HG03280 (cell line): ENCODE measurements at regions not wholly inside any gene's neighbourhood (a gene's known extent, or its start where the extent isn't known, plus 50 kb on each side); places are given as distances from the start of the nearest gene placed in this dataset.

Experiments
- ATAC-seq: cut with Tn5 transposase; IDR thresholded peaks from one replicate; pipeline ENCODE4 v1.9.1; 2021; ENCODE audit warnings: mild to moderate bottlenecking, moderate library complexity; ENCODE audit not compliant: unreplicated experiment

- no peak for ATAC-seq
These were observed 181.7 kb upstream of the SLC30A5 start for GRCh38 chr5:68911840-68912690.

GRCh38 chr5:68915079-68915478, 178.7 kb upstream of the SLC30A5 start:
- no peak for ATAC-seq

GRCh38 chr5:68918306-68918705, 175.5 kb upstream of the SLC30A5 start:
- ATAC-seq, result no peak

GRCh38 chr5:68919988-68920490, 173.8 kb upstream of the SLC30A5 start:
- no peak for ATAC-seq

GRCh38 chr5:68920888-68921287, 172.9 kb upstream of the SLC30A5 start:
- no peak for ATAC-seq

- ATAC-seq, result no peak
These were observed 171.4 kb upstream of the SLC30A5 start for GRCh38 chr5:68922172-68922987.

- ATAC-seq, result no peak
These were observed 169.2 kb upstream of the SLC30A5 start for GRCh38 chr5:68924481-68925145.

- no peak for ATAC-seq
These were observed 165.1 kb upstream of the SLC30A5 start for GRCh38 chr5:68928617-68929302.

GRCh38 chr5:68930139-68930538, 163.7 kb upstream of the SLC30A5 start:
- no peak for ATAC-seq

- ATAC-seq, result no peak
These were observed 160.9 kb upstream of the SLC30A5 start for GRCh38 chr5:68932830-68933434.

- no peak for ATAC-seq
These were observed 151.6 kb upstream of the SLC30A5 start for GRCh38 chr5:68942169-68942568.

- ATAC-seq, result no peak
These were observed 147.1 kb upstream of the SLC30A5 start for GRCh38 chr5:68946728-68947127.

GRCh38 chr5:68947986-68948385, 145.8 kb upstream of the SLC30A5 start:
- ATAC-seq, result no peak

GRCh38 chr5:68949256-68949655, 144.6 kb upstream of the SLC30A5 start:
- ATAC-seq, result no peak

- no peak for ATAC-seq
These were observed 144.1 kb upstream of the SLC30A5 start for GRCh38 chr5:68949711-68950110.

- no peak for ATAC-seq
These were observed 143.7 kb upstream of the SLC30A5 start for GRCh38 chr5:68950125-68950524.

- ATAC-seq, result no peak
These were observed 142.9 kb upstream of the SLC30A5 start for GRCh38 chr5:68950930-68951329.

GRCh38 chr5:68953231-68953874, 140.5 kb upstream of the SLC30A5 start:
- ATAC-seq, result no peak

GRCh38 chr5:68953875-68954617, 139.8 kb upstream of the SLC30A5 start:
- ATAC-seq, result no peak
